Tongue (tissue), 1 donor: ENCODE measurements at regions not wholly inside any gene's neighbourhood (a gene's known extent, or its start where the extent isn't known, plus 50 kb on each side); places are given as distances from the start of the nearest gene placed in this dataset.

Experiments used
- DNase-seq: peaks from one replicate; pipeline ENCODE4 v3.0.0-alpha.2; 2015

GRCh38 chr6:91042656-91043055 lies 455.8 kb upstream of the MAP3K7 start:
- DNase-seq: no peak

- no peak for DNase-seq
Observed at GRCh38 chr6:91033964-91034363, 447.1 kb upstream of the MAP3K7 start.

GRCh38 chr6:91031581-91031980 lies 444.7 kb upstream of the MAP3K7 start:
- DNase-seq: no peak

GRCh38 chr6:91029211-91029610 lies 442.3 kb upstream of the MAP3K7 start:
- DNase-seq: peak; percentile 33

- DNase-seq: no peak
Observed at GRCh38 chr6:91023529-91023928, 436.7 kb upstream of the MAP3K7 start.

- no peak for DNase-seq
Observed at GRCh38 chr6:91020744-91021143, 433.9 kb upstream of the MAP3K7 start.

- DNase-seq: no peak
Observed at GRCh38 chr6:91018586-91018985, 431.7 kb upstream of the MAP3K7 start.

- no peak for DNase-seq
Observed at GRCh38 chr6:91013511-91013910, 426.6 kb upstream of the MAP3K7 start.

GRCh38 chr6:90997076-90997475 lies 410.2 kb upstream of the MAP3K7 start:
- no peak for DNase-seq

GRCh38 chr6:90993770-90994169 lies 406.9 kb upstream of the MAP3K7 start:
- DNase-seq: no peak

GRCh38 chr6:90989763-90990162 lies 402.9 kb upstream of the MAP3K7 start:
- no peak for DNase-seq

- no peak for DNase-seq
Observed at GRCh38 chr6:90984066-90984465, 397.2 kb upstream of the MAP3K7 start.

- DNase-seq: no peak
Observed at GRCh38 chr6:90983462-90983861, 396.6 kb upstream of the MAP3K7 start.

- no peak for DNase-seq
Observed at GRCh38 chr6:90982581-90982980, 395.7 kb upstream of the MAP3K7 start.

GRCh38 chr6:90982051-90982450 lies 395.2 kb upstream of the MAP3K7 start:
- no peak for DNase-seq

- no peak for DNase-seq
Observed at GRCh38 chr6:90978046-90978445, 391.2 kb upstream of the MAP3K7 start.

GRCh38 chr6:90977513-90977912 lies 390.6 kb upstream of the MAP3K7 start:
- DNase-seq: no peak

GRCh38 chr6:90976341-90976740 lies 389.5 kb upstream of the MAP3K7 start:
- no peak for DNase-seq

- no peak for DNase-seq
Observed at GRCh38 chr6:90975741-90976140, 388.9 kb upstream of the MAP3K7 start.

GRCh38 chr6:90973188-90973587 lies 386.3 kb upstream of the MAP3K7 start:
- no peak for DNase-seq

GRCh38 chr6:90970672-90971071 lies 383.8 kb upstream of the MAP3K7 start:
- DNase-seq: no peak

GRCh38 chr6:90967471-90967870 lies 380.6 kb upstream of the MAP3K7 start:
- DNase-seq: no peak

GRCh38 chr6:90960324-90960723 lies 373.5 kb upstream of the MAP3K7 start:
- no peak for DNase-seq

- DNase-seq: no peak
Observed at GRCh38 chr6:90955246-90955645, 368.4 kb upstream of the MAP3K7 start.

GRCh38 chr6:90953405-90954161 lies 366.7 kb upstream of the MAP3K7 start:
- DNase-seq: no peak
